Panc1 (cell line): ENCODE measurements at regions not wholly inside any gene's neighbourhood (a gene's known extent, or its start where the extent isn't known, plus 50 kb on each side); places are given as distances from the start of the nearest gene placed in this dataset.

ENCODE experiments used
- ATAC-seq: fragments of 200-7000 bp; cut with Tn5 transposase; 2 replicates; pipeline ENCODE4 v1.9.1; 2020; ENCODE audit warnings: mild to moderate bottlenecking, moderate library complexity
- BruUV-seq: library from RNA; stranded (reverse); fragments of 400-500 nt; replicated peaks from 2 replicates; lab custom pipeline; 2021; lab: Mats Ljungman, UMichigan
- CTCF ChIA-PET: fragments of 300-600 bp; sonication (Branson Sonifier 250); formaldehyde crosslinking; loops from one replicate; lab custom pipeline; 2022; ENCODE audit warnings: antibody characterized with exemption; lab: Charles Lee
- POLR2A ChIA-PET: fragments of 300-600 bp; sonication (Branson Sonifier 250); formaldehyde crosslinking; loops from one replicate; lab custom pipeline; 2022; ENCODE audit warnings: antibody characterized with exemption; lab: Charles Lee
- DNase-seq: peaks from one replicate; pipeline ENCODE4 v3.0.0-alpha.2; 2010; ENCODE audit warnings: low read depth, low spot score
- H3K27ac ChIP-seq: 2 replicates; pipeline ENCODE4 v1.5.1; 2011; ENCODE audit warnings: mild to moderate bottlenecking, low read length, inconsistent platforms
- H3K27me3 ChIP-seq: fragments of 200-500 bp; sonication (Bioruptor generic); 2 replicates; pipeline ENCODE4 v1.6.0; 2014; ENCODE audit warnings: low read length, inconsistent platforms; ENCODE audit not compliant: control insufficient read depth, insufficient read depth
- H3K36me3 ChIP-seq: fragments of 200-500 bp; sonication (Bioruptor generic); 2 replicates; pipeline ENCODE4 v1.5.1; 2014; ENCODE audit warnings: inconsistent platforms, mild to moderate bottlenecking, low read length, moderate library complexity; ENCODE audit not compliant: control insufficient read depth, insufficient read depth
- H3K4me1 ChIP-seq: 2 replicates; pipeline ENCODE4 v1.5.1; 2011; ENCODE audit warnings: inconsistent platforms, mild to moderate bottlenecking, low read length, moderate library complexity; ENCODE audit not compliant: control insufficient read depth, insufficient read depth
- H3K4me3 ChIP-seq, 2 experiments: 2 replicates each; pipeline ENCODE4 v1.5.1; 2011 to 2012; ENCODE audit warnings: low read depth in 2 of 2, low read length in 2 of 2, mild to moderate bottlenecking in 2 of 2, inconsistent platforms in 1 of 2, moderate library complexity in 1 of 2
- H3K9me3 ChIP-seq: fragments of 200-500 bp; sonication (Bioruptor generic); 2 replicates; pipeline ENCODE4 v1.5.1; 2014; ENCODE audit warnings: low read depth, mild to moderate bottlenecking, inconsistent platforms, low read length, moderate library complexity; ENCODE audit not compliant: control insufficient read depth, insufficient read depth
- CTCF ChIP-seq: fragments of 450-650 bp; IDR thresholded peaks from 2 replicates; pipeline ENCODE4 v1.5.1; 2017; ENCODE audit warnings: mild to moderate bottlenecking
- POLR2AphosphoS5 ChIP-seq: IDR thresholded peaks from 2 replicates; pipeline ENCODE4 v1.6.1; 2012; ENCODE audit warnings: mild to moderate bottlenecking, low read depth, low read length, moderate library complexity
- REST ChIP-seq, 2 experiments: IDR thresholded peaks; 2 replicates each; pipeline ENCODE4 v1.6.1; 2011 to 2012; ENCODE audit warnings: low read depth in 2 of 2, control low read depth in 1 of 2, low read length in 1 of 2, mild to moderate bottlenecking in 1 of 2, moderate library complexity in 1 of 2; ENCODE audit not compliant: insufficient read depth in 1 of 2
- SIN3A ChIP-seq: IDR thresholded peaks from 2 replicates; pipeline ENCODE4 v1.6.1; 2012; ENCODE audit warnings: low read depth, mild to moderate bottlenecking, low read length, moderate library complexity, borderline replicate concordance; ENCODE audit not compliant: insufficient read depth
- TCF7L2 ChIP-seq: IDR thresholded peaks from 2 replicates; pipeline ENCODE4 v1.6.1; 2011; ENCODE audit warnings: mild to moderate bottlenecking, low read depth, low read length, inconsistent platforms
- in situ Hi-C: cut with HindIII; loops from 2 replicates; pipeline ENCODE4 v1.10.0; 2016; ENCODE audit warnings: low sequenced_read_pairs, low pct_unique_long_range_greater_than_20kb
- intact Hi-C: fragments of 100-400 bp; cut with micrococcal nuclease; formaldehyde crosslinking; loops from one replicate; pipeline ENCODE4 v1.10.0; 2022; ENCODE audit not compliant: unreplicated experiment

- H3K27ac ChIP-seq: no peak overlapping the region
- H3K4me3 ChIP-seq: no peak overlapping the region
- ATAC-seq: no peak
- H3K9me3 ChIP-seq: no peaks in the 10 kb centered on the region
- BruUV-seq: no TSS peak
- TF ChIP-seq POLR2AphosphoS5 (no peak), CTCF (no peak), REST (IDR thresholded peaks at IDR 0.05; ENCODE audit: insufficient read depth in 1 of 2, low read depth in 2 of 2, low read length in 1 of 2) (no peak), TCF7L2 (no peak), SIN3A (no peak)
- H3K27me3 ChIP-seq: peaks cover 3% of the 10 kb centered on the region; the same call in 1 of the 2 replicates
- DNase-seq: no peak
- H3K36me3 ChIP-seq: no peaks in the 10 kb centered on the region
- H3K4me1 ChIP-seq: no peaks in the 10 kb centered on the region
- POLR2A ChIA-PET: no interaction called here
- in situ Hi-C loops (no loop called here), intact Hi-C loops (no loop called here)
- CTCF ChIA-PET: no interaction called here
These were observed 181.1 kb upstream of the WWC1 start for GRCh38 chr5:168110384-168110783.

- POLR2A ChIA-PET: no interaction called here
- BruUV-seq: no TSS peak
- Histone ChIP-seq H3K27ac (no peak overlapping the region), H3K9me3 (no peaks in the 10 kb centered on the region), H3K4me3 (no peak overlapping the region), H3K36me3 (no peaks in the 10 kb centered on the region), H3K27me3 (peaks cover 3% of the 10 kb centered on the region; the same call in 1 of the 2 replicates), H3K4me1 (no peaks in the 10 kb centered on the region)
- in situ Hi-C loops (no loop called here), intact Hi-C loops (no loop called here)
- CTCF ChIA-PET: no interaction called here
- no peak for DNase-seq
- no peak for TF ChIP-seq SIN3A
- TF ChIP-seq TCF7L2: no peak
- no peak for TF ChIP-seq POLR2AphosphoS5
- no peak for TF ChIP-seq REST (IDR thresholded peaks at IDR 0.05; ENCODE audit: insufficient read depth in 1 of 2, low read depth in 2 of 2, low read length in 1 of 2)
- TF ChIP-seq CTCF: no peak
- no peak for ATAC-seq
These were observed 180.3 kb upstream of the WWC1 start for GRCh38 chr5:168110870-168111832.
